ENCODE measurements at regions not wholly inside any gene's neighbourhood (a gene's known extent, or its start where the extent isn't known, plus 50 kb on each side); places are given as distances from the start of the nearest gene placed in this dataset.

DNA sequence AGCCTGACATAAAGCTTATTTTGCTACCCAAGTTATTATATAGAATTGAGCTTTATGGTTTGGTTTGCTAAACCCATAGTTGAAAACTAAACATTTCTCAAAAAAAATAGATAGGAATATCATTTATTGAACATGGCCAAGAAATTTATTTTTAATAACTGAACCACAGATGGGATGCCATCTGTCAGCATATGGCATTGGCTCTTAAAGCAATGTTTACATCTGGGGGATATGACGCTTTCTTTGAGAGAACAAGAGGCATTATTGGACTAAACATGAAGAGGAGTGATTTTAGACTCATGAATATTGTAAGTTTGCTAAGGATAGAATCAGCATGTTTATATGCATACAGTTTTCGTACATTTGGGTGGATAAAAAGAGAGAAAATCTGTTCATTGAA is 132.6 kb upstream of the SLIT2 start:
- H3K36me3 ChIP-seq (ENCODE audit: control insufficient read depth, low read depth, low read length) = no peaks in the 10 kb centered on the region
- no peaks in the 10 kb centered on the region for H3K27me3 ChIP-seq (ENCODE audit: control insufficient read depth, insufficient read depth, low read length)
- no peaks in the 10 kb centered on the region for H3K4me1 ChIP-seq (ENCODE audit: control insufficient read depth, low read depth, low read length)
- no peak overlapping the region for H3K27ac ChIP-seq (ENCODE audit: low read length)
- no peak overlapping the region for H3K9ac ChIP-seq (ENCODE audit: low read length)
- H3K4me3 ChIP-seq (ENCODE audit: low read length) = no peak overlapping the region
- no peaks in the 10 kb centered on the region for H3K9me3 ChIP-seq (ENCODE audit: control insufficient read depth, low read depth, low read length)

DNA sequence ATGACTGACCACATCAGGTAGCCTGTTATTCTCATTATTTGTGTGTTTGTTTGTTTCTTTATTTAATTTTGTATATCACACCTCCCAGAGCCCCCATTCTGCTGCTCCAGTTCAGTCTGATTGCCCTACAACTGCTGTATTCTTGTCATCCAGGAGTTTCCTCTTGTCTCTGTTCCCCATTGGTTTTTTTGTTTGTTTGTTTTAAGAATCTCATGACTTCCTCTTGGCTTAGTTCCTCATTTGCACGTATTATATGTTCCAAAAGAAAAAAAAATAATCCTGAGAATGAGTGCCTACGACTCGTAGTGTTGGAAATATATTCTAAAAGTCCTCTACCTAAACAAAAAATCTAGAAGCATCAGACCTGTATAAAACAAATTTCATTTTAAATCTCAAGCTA is 142.3 kb upstream of the SLIT2 start:
- Histone ChIP-seq H3K27ac (ENCODE audit: low read length) (no peak overlapping the region), H3K4me3 (ENCODE audit: low read length) (no peak overlapping the region), H3K9me3 (ENCODE audit: control insufficient read depth, low read depth, low read length) (no peaks in the 10 kb centered on the region), H3K4me1 (ENCODE audit: control insufficient read depth, low read depth, low read length) (no peaks in the 10 kb centered on the region), H3K36me3 (ENCODE audit: control insufficient read depth, low read depth, low read length) (no peaks in the 10 kb centered on the region), H3K27me3 (ENCODE audit: control insufficient read depth, insufficient read depth, low read length) (no peaks in the 10 kb centered on the region), H3K9ac (ENCODE audit: low read length) (no peak overlapping the region)

DNA sequence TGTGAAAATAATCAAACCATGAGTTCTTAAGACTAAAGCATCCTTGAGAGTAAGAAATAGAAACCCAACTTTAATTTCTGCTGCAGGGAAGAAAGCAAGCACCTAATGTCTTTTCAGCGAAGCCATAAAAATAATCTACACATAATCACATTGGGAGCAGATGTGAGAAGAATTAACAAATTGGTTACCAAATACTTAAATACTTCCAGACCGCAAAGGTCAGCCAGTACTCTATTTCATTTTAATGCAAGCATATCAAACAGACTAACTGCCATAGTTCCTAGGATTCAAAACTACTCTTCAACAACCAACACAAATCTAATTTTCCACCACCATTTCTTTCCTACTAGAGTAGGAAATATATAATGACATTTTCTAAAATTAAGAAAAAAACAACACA is 144.8 kb upstream of the SLIT2 start:
- no peaks in the 10 kb centered on the region for H3K36me3 ChIP-seq (ENCODE audit: control insufficient read depth, low read depth, low read length)
- H3K4me1 ChIP-seq (ENCODE audit: control insufficient read depth, low read depth, low read length) = no peaks in the 10 kb centered on the region
- no peak overlapping the region for H3K9ac ChIP-seq (ENCODE audit: low read length)
- no peak overlapping the region for H3K27ac ChIP-seq (ENCODE audit: low read length)
- H3K27me3 ChIP-seq (ENCODE audit: control insufficient read depth, insufficient read depth, low read length) = no peaks in the 10 kb centered on the region
- no peaks in the 10 kb centered on the region for H3K9me3 ChIP-seq (ENCODE audit: control insufficient read depth, low read depth, low read length)
- no peak overlapping the region for H3K4me3 ChIP-seq (ENCODE audit: low read length)

DNA sequence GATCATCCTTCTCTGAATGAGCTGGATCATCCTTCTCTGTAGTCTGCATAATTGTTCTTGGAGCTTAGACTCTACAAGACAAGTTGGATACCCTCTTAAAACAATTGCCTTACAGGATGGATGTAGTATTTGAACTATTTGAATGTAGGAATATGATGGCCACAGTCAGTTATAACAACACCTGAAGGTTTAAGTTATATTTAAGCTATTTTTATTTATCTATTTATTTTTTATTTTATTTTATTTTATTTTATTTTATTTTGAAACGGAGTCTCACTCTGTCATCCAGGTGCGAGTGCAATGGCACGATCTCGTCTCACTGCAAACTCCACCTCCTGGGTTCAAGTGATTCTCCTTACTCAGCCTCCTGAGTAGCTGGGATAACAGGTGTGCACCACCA is 149.9 kb upstream of the SLIT2 start:
- H3K27me3 ChIP-seq (ENCODE audit: control insufficient read depth, insufficient read depth, low read length) = no peaks in the 10 kb centered on the region
- no peak overlapping the region for H3K9ac ChIP-seq (ENCODE audit: low read length)
- no peaks in the 10 kb centered on the region for H3K4me1 ChIP-seq (ENCODE audit: control insufficient read depth, low read depth, low read length)
- no peaks in the 10 kb centered on the region for H3K36me3 ChIP-seq (ENCODE audit: control insufficient read depth, low read depth, low read length)
- H3K27ac ChIP-seq (ENCODE audit: low read length) = no peak overlapping the region
- H3K9me3 ChIP-seq (ENCODE audit: control insufficient read depth, low read depth, low read length) = no peaks in the 10 kb centered on the region
- no peak overlapping the region for H3K4me3 ChIP-seq (ENCODE audit: low read length)

DNA sequence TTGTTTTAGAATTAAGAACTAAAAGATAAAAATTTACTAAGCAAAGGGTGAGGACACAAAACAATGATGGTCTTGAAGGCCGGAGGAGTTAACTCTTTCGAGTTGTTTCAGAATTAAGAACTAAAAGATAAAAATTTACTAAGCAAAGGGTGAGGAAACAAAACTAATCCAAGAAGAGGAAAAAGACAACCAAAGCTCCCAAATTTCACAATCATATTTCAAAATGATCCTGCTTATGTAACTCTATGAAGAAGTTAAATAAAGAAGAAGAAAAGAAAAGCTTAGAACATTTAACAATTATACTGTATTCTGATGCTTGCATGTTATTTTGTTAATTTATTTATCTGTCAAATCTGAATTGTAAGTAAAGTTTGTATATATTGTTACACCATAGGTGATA is 154.8 kb upstream of the SLIT2 start:
- H3K9ac ChIP-seq (ENCODE audit: low read length) = no peak overlapping the region
- no peak overlapping the region for H3K4me3 ChIP-seq (ENCODE audit: low read length)
- no peaks in the 10 kb centered on the region for H3K9me3 ChIP-seq (ENCODE audit: control insufficient read depth, low read depth, low read length)
- H3K27ac ChIP-seq (ENCODE audit: low read length) = no peak overlapping the region
- H3K27me3 ChIP-seq (ENCODE audit: control insufficient read depth, insufficient read depth, low read length) = no peaks in the 10 kb centered on the region
- H3K4me1 ChIP-seq (ENCODE audit: control insufficient read depth, low read depth, low read length) = no peaks in the 10 kb centered on the region
- H3K36me3 ChIP-seq (ENCODE audit: control insufficient read depth, low read depth, low read length) = no peaks in the 10 kb centered on the region

DNA sequence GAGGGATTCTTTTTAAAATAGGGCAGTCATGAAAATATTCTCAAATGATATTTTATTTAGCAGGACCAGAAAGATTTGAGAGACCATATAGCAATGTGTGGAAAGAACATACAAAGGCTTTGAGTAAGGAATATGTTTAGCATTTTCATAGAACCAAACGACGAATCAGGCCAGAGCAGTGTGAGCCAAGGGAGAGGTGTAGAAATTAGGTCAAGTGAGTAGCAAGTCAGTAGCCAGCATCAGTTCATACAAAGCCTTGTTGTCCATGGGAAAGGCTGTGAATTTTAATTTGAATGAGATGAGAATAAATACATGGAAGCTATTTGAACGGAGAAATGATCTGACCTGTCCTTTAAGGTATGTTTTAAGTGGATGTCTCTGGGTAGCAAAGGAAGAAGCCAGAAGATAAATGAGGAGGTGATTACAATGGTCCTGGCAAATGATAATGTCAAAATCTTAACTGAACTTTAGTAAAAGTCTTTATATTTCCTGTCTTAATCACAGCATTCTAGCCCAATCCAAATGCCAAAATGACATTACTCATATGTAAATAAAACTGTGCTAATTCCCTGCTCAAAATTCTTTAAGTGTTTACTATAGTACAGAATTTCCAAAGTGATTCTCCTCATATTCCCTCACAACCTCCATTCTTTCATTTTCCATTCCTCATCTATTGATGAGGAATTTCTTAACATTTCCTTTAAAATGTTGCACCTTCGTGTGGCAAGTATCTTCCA is 155.7 kb upstream of the SLIT2 start:
- Histone ChIP-seq H3K27ac (ENCODE audit: low read length) (no peak overlapping the region), H3K4me3 (ENCODE audit: low read length) (no peak overlapping the region), H3K27me3 (ENCODE audit: control insufficient read depth, insufficient read depth, low read length) (no peaks in the 10 kb centered on the region), H3K36me3 (ENCODE audit: control insufficient read depth, low read depth, low read length) (no peaks in the 10 kb centered on the region), H3K9ac (ENCODE audit: low read length) (no peak overlapping the region), H3K9me3 (ENCODE audit: control insufficient read depth, low read depth, low read length) (no peaks in the 10 kb centered on the region), H3K4me1 (ENCODE audit: control insufficient read depth, low read depth, low read length) (no peaks in the 10 kb centered on the region)

DNA sequence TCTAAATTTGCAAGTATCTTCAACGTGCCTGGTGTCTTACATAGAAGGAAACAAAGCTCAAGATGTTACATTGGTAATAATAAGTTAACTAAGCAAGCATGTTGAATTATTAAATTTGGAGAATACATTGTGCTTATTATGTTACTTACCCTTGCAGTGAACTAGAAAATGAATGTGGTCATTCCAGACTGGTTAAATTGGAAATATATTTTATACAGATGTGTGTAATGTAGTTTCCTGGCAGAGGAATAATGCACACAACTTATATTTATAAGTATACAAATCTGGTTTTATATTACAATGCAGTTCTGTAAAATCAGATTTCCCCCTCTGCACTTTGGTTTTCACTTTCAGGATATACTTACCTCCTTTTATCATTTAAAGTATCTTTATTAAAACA is 159.9 kb upstream of the SLIT2 start:
- Histone ChIP-seq H3K27me3 (ENCODE audit: control insufficient read depth, insufficient read depth, low read length) (no peaks in the 10 kb centered on the region), H3K4me3 (ENCODE audit: low read length) (no peak overlapping the region), H3K9ac (ENCODE audit: low read length) (no peak overlapping the region), H3K27ac (ENCODE audit: low read length) (no peak overlapping the region), H3K36me3 (ENCODE audit: control insufficient read depth, low read depth, low read length) (no peaks in the 10 kb centered on the region), H3K9me3 (ENCODE audit: control insufficient read depth, low read depth, low read length) (no peaks in the 10 kb centered on the region), H3K4me1 (ENCODE audit: control insufficient read depth, low read depth, low read length) (no peaks in the 10 kb centered on the region)

DNA sequence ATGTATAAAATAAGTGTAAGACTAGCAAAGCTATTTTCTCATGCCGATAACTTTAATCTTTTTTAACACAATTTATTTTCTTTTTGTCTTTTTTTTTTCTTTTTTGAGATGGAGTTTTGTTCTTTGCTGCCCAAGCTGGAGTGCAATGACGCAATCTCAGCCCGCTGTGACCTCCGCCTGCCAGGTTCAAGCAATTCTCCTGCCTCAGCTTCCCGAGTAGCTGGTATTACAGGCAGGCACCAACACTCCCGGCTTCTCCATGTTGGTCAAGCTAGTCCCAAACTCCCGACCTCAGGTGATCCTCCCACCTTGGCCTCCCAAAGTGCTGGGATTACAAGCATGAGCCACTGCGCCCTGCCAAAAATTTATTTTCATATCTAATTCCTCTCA is 164.2 kb upstream of the SLIT2 start:
- H3K9me3 ChIP-seq (ENCODE audit: control insufficient read depth, low read depth, low read length) = no peaks in the 10 kb centered on the region
- no peaks in the 10 kb centered on the region for H3K4me1 ChIP-seq (ENCODE audit: control insufficient read depth, low read depth, low read length)
- no peak overlapping the region for H3K9ac ChIP-seq (ENCODE audit: low read length)
- H3K27me3 ChIP-seq (ENCODE audit: control insufficient read depth, insufficient read depth, low read length) = no peaks in the 10 kb centered on the region
- no peak overlapping the region for H3K27ac ChIP-seq (ENCODE audit: low read length)
- H3K4me3 ChIP-seq (ENCODE audit: low read length) = no peak overlapping the region
- no peaks in the 10 kb centered on the region for H3K36me3 ChIP-seq (ENCODE audit: control insufficient read depth, low read depth, low read length)

DNA sequence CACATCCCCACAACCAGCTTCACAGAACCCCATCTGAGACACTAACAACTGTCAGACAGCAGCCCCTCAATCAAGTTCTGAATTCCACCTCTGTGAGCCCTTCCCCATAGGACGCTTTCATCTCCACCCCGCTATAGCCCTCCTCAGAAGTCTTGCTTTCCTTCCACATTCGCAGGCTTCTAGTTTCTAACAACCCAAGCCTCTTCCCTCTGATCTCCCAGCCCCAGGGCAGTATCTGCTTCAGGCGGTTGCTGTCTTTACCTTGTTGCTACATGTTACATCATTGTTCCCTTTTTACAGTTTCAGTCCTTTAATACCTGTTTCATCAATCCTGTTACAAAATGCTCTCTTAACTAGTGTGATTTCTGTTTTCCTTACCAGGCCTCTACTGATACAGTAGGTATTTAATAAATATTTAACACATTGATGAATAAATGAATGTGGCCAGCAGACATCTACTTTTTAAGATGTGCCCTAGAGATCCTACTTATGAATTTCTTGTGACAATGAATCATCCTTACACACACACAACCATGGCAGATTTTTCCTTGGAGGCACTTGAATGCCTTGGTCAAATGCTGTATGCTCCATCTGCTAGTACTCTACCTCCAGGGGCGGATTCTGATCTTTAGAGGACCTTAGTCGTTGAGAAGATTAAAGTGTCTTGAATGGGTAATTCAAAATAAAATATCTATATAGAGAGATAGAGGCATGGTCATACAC is 164.7 kb upstream of the SLIT2 start:
- no peaks in the 10 kb centered on the region for H3K4me1 ChIP-seq (ENCODE audit: control insufficient read depth, low read depth, low read length)

DNA sequence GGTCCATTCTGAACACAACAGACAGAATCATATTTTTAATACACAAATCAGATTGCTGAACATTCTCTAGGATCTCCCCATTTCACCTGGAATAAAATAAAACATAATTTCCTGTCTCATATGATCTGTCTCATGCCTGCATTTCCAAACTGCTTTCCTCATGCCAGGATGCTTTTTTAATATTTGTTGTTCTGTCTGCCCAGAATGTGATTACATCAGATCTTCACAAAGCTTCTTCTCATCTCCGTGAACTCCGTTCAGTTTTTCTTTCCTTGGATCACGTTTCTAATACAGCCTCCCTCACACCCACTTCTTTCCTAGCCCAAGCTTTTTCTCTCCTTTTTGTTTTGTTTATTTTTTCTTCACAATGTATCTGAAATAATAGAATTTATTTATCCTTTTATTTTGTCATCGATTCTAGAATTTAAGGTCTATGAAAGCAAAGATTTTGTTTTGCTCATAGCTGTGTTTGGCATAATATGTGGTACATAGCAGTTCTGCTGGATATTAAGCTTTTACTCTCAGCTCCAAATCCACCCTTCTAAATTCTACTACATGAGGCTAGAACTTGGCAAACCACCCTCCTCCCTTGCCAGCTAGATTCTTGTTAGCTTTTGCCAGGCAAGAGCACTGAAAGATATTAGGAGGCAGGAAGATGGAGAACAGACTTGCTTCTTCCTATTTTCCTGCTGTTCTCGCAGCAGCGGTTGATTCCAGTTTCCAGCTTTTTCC is 165.5 kb upstream of the SLIT2 start:
- H3K27ac ChIP-seq (ENCODE audit: low read length) = no peak overlapping the region
- H3K4me3 ChIP-seq (ENCODE audit: low read length) = no peak overlapping the region
- H3K4me1 ChIP-seq (ENCODE audit: control insufficient read depth, low read depth, low read length) = no peaks in the 10 kb centered on the region
- H3K27me3 ChIP-seq (ENCODE audit: control insufficient read depth, insufficient read depth, low read length) = no peaks in the 10 kb centered on the region
- H3K9me3 ChIP-seq (ENCODE audit: control insufficient read depth, low read depth, low read length) = no peaks in the 10 kb centered on the region
- H3K9ac ChIP-seq (ENCODE audit: low read length) = no peak overlapping the region
- no peaks in the 10 kb centered on the region for H3K36me3 ChIP-seq (ENCODE audit: control insufficient read depth, low read depth, low read length)

More for the DNA sequence above, 164.7 kb upstream of the SLIT2 start:
- Histone ChIP-seq H3K27ac (ENCODE audit: low read length) (no peak overlapping the region), H3K4me3 (ENCODE audit: low read length) (no peak overlapping the region), H3K9me3 (ENCODE audit: control insufficient read depth, low read depth, low read length) (no peaks in the 10 kb centered on the region), H3K27me3 (ENCODE audit: control insufficient read depth, insufficient read depth, low read length) (no peaks in the 10 kb centered on the region), H3K36me3 (ENCODE audit: control insufficient read depth, low read depth, low read length) (no peaks in the 10 kb centered on the region), H3K9ac (ENCODE audit: low read length) (no peak overlapping the region)

DNA sequence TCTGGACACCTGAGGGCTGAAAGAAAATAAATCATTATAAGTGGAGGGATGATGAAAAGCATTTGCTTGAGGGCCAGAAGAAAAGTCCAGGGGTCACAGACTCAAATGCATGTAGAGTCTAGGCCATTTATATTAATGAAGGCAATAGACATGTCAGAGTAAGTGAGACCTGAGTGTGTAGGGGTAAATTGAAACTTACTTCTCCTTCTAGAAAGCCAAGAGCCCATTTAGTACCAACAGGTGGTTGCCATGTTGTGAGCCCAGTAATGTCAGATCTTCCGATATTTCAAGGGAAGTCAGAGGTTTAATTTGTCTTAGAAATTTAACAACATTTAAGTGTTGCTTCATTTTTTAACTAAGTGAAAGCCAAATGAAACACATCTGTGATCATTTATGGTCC is 166.1 kb upstream of the SLIT2 start:
- Histone ChIP-seq H3K36me3 (ENCODE audit: control insufficient read depth, low read depth, low read length) (no peaks in the 10 kb centered on the region), H3K4me1 (ENCODE audit: control insufficient read depth, low read depth, low read length) (no peaks in the 10 kb centered on the region), H3K27me3 (ENCODE audit: control insufficient read depth, insufficient read depth, low read length) (no peaks in the 10 kb centered on the region), H3K4me3 (ENCODE audit: low read length) (no peak overlapping the region), H3K27ac (ENCODE audit: low read length) (no peak overlapping the region), H3K9me3 (ENCODE audit: control insufficient read depth, low read depth, low read length) (no peaks in the 10 kb centered on the region), H3K9ac (ENCODE audit: low read length) (no peak overlapping the region)

Measured in iPS-18a (cell line).